OCI-LY1 (cell line): ENCODE measurements at regions not wholly inside any gene's neighbourhood (a gene's known extent, or its start where the extent isn't known, plus 50 kb on each side); places are given as distances from the start of the nearest gene placed in this dataset.

ENCODE experiments used
- CTCF ChIP-seq: fragments of 200-600 bp; sonication (generic), shearing (Covaris generic); IDR thresholded peaks from 2 replicates; pipeline ENCODE4 v1.5.1; 2017; ENCODE audit warnings: mild to moderate bottlenecking, antibody characterized with exemption, low read length, moderate library complexity, mixed read lengths
- EZH2 ChIP-seq: fragments of 200-600 bp; sonication (generic), shearing (Covaris generic); IDR thresholded peaks from 2 replicates; pipeline ENCODE4 v1.8.0; 2017; ENCODE audit warnings: borderline replicate concordance, mixed run types, mild to moderate bottlenecking, antibody characterized with exemption, low read length, moderate library complexity, mixed read lengths

DNA sequence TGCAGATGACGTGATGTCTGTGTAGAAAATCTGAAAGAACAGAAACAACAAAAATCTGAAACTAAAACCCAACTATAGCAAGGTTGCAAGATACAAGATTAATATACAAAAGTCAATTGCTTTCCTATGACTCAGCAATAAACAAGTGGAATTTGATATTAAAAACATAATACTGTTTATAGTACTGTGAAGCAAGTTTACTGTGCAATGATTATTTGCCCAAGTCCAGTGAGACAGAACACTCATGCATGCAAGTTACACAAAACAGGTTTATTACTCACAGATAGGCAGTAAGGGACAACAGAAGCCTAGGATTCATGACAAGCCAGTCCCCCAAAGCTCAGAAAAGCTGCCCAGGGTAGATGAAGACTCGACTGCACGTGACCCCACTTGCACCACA is 62.4 kb upstream of the RAB4A start:
- TF ChIP-seq CTCF = no peak
- TF ChIP-seq EZH2 = no peak
